Thyroid gland (tissue), 4 donors: ENCODE measurements at regions not wholly inside any gene's neighbourhood (a gene's known extent, or its start where the extent isn't known, plus 50 kb on each side); places are given as distances from the start of the nearest gene placed in this dataset.

Source experiments
- CTCF ChIP-seq, 6 experiments: fragments of 200-600 bp in 3 of 6; fragments of 450-650 bp in 3 of 6; sonication (generic) in 3 of 6; IDR thresholded peaks; one replicate each; pipeline ENCODE4 v1.5.1; 2016 to 2019; ENCODE audit warnings: antibody characterized with exemption in 6 of 6, mild to moderate bottlenecking in 2 of 6, inconsistent platforms in 1 of 6, moderate library complexity in 1 of 6
- POLR2A ChIP-seq, 2 donors: fragments of 450-650 bp; IDR thresholded peaks; one replicate each; pipeline ENCODE4 v1.6.1; 2017; ENCODE audit warnings: antibody characterized with exemption in 2 of 2, mild to moderate bottlenecking in 2 of 2, moderate library complexity in 1 of 2

GRCh38 chr12:74250891-74251290 is 286.7 kb upstream of the ATXN7L3B start:
- no peak for TF ChIP-seq CTCF (IDR thresholded peaks at IDR 0.05)
- no peak for TF ChIP-seq POLR2A (IDR thresholded peaks at IDR 0.05)
